ENCODE measurements at regions not wholly inside any gene's neighbourhood (a gene's known extent, or its start where the extent isn't known, plus 50 kb on each side); places are given as distances from the start of the nearest gene placed in this dataset.

GRCh38 chr18:47701134-47701533 is 229.3 kb downstream of the SMAD2 start:
- no peak for TF ChIP-seq CTCF (IDR thresholded peaks at IDR 0.05; ENCODE audit: low read length)
- TF ChIP-seq EZH2phosphoT487 (IDR thresholded peaks at IDR 0.05; ENCODE audit: low read length): no peak

Data from MM.1S (cell line).